COLO829 (cell line): ENCODE measurements at regions not wholly inside any gene's neighbourhood (a gene's known extent, or its start where the extent isn't known, plus 50 kb on each side); places are given as distances from the start of the nearest gene placed in this dataset.
A peak's percentile ranks its signal among the peaks of the same experiment; 100 is the strongest.
"Not testable (repeated sequence)": the region's sequence is repeated elsewhere in the genome, so short reads cannot be mapped to it uniquely, and the experiment has no call there.

ENCODE experiments used
- DNase-seq: peaks from one replicate; pipeline ENCODE4 v3.0.0; 2012; ENCODE audit warnings: low spot score

- DNase-seq = no peak
These were observed 479.5 kb downstream of the TMEM114 start for GRCh38 chr16:8110572-8111514.

DNA sequence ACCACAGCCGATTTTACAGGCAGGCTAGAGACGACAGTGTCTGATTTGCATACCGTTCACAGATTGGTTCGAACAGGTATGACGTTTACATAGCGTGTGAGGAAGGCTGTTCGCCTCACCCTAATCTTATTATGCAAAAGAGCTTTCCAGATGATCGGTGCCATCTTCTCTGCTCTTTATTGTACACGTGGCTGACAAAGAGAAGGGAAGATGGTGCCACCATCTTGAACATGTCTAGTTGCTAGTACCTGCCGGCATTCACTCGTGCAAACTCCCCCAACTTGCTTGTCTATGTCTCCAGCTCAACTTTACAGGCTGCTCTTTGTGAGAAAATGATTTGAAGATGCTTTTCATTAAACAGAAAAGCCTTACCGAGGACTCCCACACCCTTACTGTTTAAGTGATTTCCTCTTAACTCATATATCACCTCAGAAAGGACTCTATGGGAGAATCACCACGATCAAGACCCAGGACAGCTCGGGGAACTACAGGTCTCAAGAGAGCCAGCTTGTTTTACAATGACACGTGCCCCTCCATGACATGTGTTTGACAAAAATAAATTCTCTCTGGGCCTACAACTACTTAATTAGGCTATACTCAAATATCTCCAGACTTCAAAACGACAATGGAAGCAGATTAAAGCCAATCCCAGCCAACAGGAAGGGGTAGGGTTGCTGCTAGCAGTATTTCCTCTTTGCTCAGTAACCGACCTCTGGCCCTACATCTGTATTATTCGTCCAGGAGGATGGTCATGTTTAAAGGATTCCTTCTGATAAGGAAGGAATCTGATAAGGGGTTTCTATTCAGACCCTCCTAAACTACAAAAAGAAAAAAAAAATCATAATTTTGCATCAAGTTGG, 480.6 kb downstream of the TMEM114 start:
- peak; percentile 72 for DNase-seq

DNA sequence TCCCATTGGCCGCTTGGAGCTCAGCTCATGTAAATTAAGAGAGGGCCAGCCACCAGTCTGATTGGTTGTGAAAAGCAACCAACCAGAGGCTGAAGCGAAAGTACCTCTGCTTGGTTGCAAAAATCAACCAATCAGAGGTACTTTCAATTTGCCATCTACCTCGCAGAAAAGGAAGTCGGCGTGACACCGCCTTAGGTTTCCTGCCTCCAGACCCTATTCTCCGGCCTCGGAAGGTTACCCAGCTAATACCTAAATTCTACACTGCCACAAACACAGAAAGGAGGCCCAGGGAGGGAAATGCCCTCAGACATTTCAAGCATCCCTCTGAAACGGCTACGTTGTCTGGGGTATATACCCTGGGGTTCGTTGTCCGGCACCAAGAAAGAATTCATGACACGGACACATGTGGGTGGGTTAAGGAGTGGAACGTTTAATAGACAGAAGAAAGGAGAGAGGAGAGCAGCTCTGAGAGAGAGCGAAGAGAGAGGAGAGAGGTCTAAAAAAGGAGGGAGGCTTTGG, 481.3 kb downstream of the TMEM114 start:
- DNase-seq = peak; percentile 53

DNA sequence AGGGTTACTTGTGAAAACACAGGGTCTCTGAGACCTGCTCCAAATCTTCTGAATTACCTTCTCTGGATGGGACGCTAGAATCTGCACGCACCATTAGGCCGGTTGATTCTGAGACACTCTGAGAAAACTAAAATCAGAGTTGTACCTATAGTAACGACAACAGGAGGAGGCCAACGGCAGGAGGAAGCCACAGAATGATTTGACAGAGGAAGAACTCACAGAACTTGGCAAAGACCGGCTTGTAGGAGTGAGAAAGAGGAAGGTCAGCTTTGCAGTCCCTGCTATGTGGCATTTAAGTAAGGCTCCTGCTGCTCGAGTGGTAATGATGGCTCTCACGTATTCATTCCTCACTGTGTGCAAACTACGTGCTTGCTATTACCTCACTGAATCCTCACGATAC, 483.0 kb downstream of the TMEM114 start:
- no peak for DNase-seq

DNA sequence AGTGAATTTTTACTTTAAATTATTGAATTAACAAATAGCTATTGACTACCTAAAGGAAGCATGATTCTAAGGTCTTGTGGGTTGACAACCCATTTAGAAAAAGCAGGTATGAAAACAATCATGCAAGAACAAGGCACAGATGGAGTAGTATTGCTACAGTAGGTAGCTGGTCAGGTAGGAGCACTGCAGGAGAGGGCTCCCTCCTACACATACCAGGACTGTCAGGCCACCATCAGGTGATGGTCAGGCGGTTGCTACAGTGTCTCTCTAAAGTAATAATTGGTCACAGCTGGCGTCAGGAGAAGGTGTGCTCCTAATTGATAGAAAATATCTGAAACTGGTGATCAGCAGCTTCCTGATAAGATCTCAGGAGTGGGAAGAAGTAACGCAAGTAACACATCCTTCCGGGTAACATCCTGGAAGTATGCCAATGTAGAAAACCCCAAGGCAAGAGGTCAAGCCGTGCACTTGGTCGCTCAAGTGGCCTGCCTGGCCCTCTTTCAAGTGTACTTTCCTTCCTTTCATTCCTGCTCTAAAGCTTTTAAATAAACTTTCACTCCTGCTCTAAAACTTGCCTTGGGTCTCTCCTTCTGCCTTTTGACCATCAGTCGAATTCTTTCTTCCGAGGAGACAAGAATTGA, 486.5 kb downstream of the TMEM114 start:
- DNase-seq = no peak

- DNase-seq = no peak
These were observed 490.7 kb downstream of the TMEM114 start for GRCh38 chr16:8099586-8099985.

DNA sequence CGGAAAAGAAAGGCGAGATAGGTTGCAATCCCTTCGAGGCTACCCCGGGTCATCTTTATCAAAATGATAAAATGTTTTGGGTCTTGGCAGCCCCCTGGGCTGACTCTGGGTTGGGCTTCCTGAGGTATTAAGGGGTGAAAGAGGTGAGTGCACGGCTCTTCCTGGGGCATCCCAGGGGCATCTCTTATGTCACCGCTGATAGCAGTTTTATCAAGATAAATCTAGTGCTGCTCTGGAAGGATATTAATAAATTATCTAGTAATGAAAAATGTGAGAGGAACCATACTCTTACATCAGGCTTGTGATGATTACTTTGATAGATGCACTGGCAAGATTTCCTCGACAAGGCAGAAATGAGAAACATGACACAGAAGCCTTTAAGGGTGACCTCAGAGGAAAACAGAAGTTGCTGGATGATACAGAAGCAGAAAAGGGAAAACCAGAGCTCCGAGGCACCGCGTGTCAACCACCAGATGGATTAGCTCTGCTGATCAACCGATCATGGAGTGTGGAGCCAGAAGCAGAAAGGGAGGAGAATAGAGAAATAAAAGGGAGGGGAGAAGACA, 491.3 kb downstream of the TMEM114 start:
- DNase-seq = no peak

GRCh38 chr16:8096211-8096610, 494.1 kb downstream of the TMEM114 start:
- DNase-seq = no peak

- DNase-seq = no peak
These were observed 495.6 kb downstream of the TMEM114 start for GRCh38 chr16:8094696-8095095.

- no peak for DNase-seq
These were observed 501.4 kb downstream of the TMEM114 start for GRCh38 chr16:8088820-8089338.

- DNase-seq = no peak
These were observed 502.6 kb downstream of the TMEM114 start for GRCh38 chr16:8087597-8088289.

- no peak for DNase-seq
These were observed 503.2 kb downstream of the TMEM114 start for GRCh38 chr16:8087146-8087545.

- no peak for DNase-seq
These were observed 505.4 kb downstream of the TMEM114 start for GRCh38 chr16:8084882-8085281.

GRCh38 chr16:8084302-8084701, 506.0 kb downstream of the TMEM114 start:
- DNase-seq = no peak

- DNase-seq = no peak
These were observed 506.8 kb downstream of the TMEM114 start for GRCh38 chr16:8083560-8083959.

DNA sequence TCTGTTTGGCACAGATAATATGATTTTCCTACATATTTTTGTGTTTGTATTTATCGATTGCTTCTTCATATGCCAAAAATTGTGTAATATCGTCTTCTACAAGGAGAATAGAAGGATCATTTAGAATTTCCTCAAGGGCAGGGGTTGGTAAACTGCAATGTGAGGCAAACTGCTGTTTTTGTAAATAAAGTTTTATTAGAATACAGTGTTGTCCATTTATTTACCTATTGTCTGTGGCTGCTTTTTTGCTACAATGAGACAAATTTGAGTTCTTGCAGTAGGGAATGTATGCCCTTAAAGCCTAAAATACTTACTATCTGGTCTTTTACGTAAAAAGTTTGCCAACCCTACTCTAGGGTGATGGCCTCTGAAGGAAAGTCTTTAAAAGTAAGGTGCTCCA, 509.5 kb downstream of the TMEM114 start:
- DNase-seq = no peak

DNA sequence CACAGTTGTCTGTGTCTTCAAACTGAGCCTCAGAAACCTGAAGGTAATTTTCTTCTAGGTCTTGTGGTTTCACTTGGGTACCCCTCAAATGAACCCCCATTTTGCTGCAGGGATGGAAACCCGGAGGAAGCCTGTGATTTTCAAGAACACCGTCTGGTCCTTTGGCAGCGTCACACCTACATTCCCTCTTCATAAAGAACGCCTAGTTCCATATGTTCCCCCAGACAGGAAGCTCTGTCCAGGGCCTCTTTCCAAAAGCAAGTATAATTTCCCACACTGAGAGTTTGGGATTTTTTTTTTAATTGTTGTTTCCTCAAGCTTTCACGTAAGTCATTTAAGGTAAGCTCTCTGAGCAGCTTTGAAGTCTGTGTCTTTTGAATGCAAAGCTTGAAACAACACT, 515.0 kb downstream of the TMEM114 start:
- DNase-seq = no peak

- no peak for DNase-seq
These were observed 519.8 kb downstream of the TMEM114 start for GRCh38 chr16:8070506-8070905.

GRCh38 chr16:8068225-8068624, 522.1 kb downstream of the TMEM114 start:
- DNase-seq = not testable (repeated sequence)

DNA sequence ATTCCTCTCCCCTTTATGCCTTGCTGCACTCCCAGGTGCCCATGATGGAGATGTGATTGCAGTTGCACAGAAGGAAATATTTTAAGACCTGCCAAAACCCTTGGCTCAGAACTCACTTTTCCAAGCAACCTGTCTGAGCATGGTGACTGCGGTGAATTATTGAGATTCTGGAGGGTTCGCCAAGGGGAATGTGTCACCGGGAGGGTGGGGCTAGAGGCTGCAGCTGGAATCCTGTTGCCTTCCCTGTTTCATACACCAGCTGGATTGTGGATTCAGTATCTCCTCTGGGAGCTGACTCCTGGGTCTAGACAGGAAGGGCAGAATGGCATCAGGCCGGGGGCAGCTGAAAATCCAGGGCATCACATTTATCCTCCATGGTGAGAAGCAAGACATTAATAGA, 527.2 kb downstream of the TMEM114 start:
- DNase-seq = no peak

DNA sequence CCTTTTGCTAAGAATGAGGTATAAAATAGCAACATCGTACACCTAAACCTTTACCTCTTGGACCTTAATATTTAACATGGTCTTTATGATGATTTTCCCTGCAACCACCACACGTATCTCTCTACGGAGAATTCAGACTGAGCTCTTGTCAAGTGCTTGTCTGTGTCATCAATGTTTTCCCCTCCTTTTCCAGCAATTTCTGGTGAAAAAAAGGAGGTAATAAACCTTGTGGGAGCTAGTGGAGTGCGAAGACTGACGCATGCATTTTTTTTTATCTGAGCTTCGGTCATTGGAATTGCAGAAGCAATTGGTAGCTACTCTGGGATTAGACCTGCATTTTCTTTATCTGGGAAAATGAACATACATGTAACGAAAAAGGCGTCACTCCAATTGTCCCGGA, 527.6 kb downstream of the TMEM114 start:
- DNase-seq = no peak
